A549 (cell line): ENCODE measurements at regions not wholly inside any gene's neighbourhood (a gene's known extent, or its start where the extent isn't known, plus 50 kb on each side); places are given as distances from the start of the nearest gene placed in this dataset.

Experiments used
- ATAC-seq, 2 experiments: fragments of 200-7000 bp in 1 of 2; fragments of >200 bp in 1 of 2; cut with Nextera tagmentation in 1 of 2; cut with Tn5 transposase in 1 of 2; 3 replicates each; pipeline versions ENCODE4 v1.8.0 to v1.9.1; 2018 to 2020; ENCODE audit warnings: mild to moderate bottlenecking in 1 of 2, moderate library complexity in 1 of 2
- CTCF ChIA-PET: fragments of 300-600 bp; sonication (Branson Sonifier 250); formaldehyde crosslinking; extraction: SDS; loops from one replicate; lab custom pipeline; 2021; ENCODE audit warnings: antibody characterized with exemption, inconsistent platforms; lab: Yijun Ruan, JAX
- POLR2A ChIA-PET: fragments of 350-600 bp; formaldehyde crosslinking; extraction: SDS; loops from one replicate; lab custom pipeline; 2021; ENCODE audit warnings: antibody characterized with exemption, inconsistent platforms; lab: Yijun Ruan, JAX
- DNase-seq, 2 experiments: peaks; one replicate each; pipeline versions ENCODE4 v3.0.0 to v3.0.0-alpha.2; 2011 to 2016; ENCODE audit warnings: low read depth in 1 of 2, low spot score in 1 of 2
- FAIRE-seq: peaks from 2 replicates; lab custom pipeline; 2011; peaks lifted over from hg19 to GRCh38; lab: Jason Lieb, UNC
- H3K27ac ChIP-seq, 2 experiments: fragments of >200 bp; sonication (Bioruptor Twin); formaldehyde crosslinking; 3 replicates each; pipeline ENCODE4 v1.5.1; 2016 to 2017
- H3K4me1 ChIP-seq: fragments of >200 bp; sonication (Bioruptor Twin); formaldehyde crosslinking; 3 replicates; pipeline ENCODE4 v1.6.1; 2016
- H3K4me2 ChIP-seq: fragments of >200 bp; sonication (Bioruptor Twin); formaldehyde crosslinking; 3 replicates; pipeline ENCODE4 v1.6.1; 2016
- H3K4me3 ChIP-seq: fragments of >200 bp; sonication (Bioruptor Twin); formaldehyde crosslinking; 3 replicates; pipeline ENCODE4 v1.5.1; 2016
- H3K9me3 ChIP-seq: fragments of >200 bp; sonication (Bioruptor Twin); formaldehyde crosslinking; 3 replicates; pipeline ENCODE4 v1.6.1; 2016
- CBX8 ChIP-seq: fragments of 200-600 bp; sonication (generic); IDR thresholded peaks from 2 replicates; pipeline ENCODE4 v1.6.1; 2016
- CHD2 ChIP-seq: fragments of 150-350 bp; IDR thresholded peaks from 2 replicates; pipeline ENCODE4 v1.6.1; 2014; ENCODE audit warnings: low read length; ENCODE audit not compliant: partially characterized antibody
- CHD4 ChIP-seq: fragments of 200-600 bp; sonication (generic); IDR thresholded peaks from 2 replicates; pipeline ENCODE4 v1.6.1; 2016; ENCODE audit warnings: antibody characterized with exemption, mild to moderate bottlenecking, borderline replicate concordance
- CTCF ChIP-seq: fragments of >200 bp; sonication (Bioruptor Twin); formaldehyde crosslinking; IDR thresholded peaks from 3 replicates; pipeline ENCODE4 v1.5.1; 2016
- EHMT2 ChIP-seq: fragments of 200-600 bp; sonication (generic); IDR thresholded peaks from 2 replicates; pipeline ENCODE4 v1.6.1; 2016; ENCODE audit warnings: antibody characterized with exemption, low read depth, mild to moderate bottlenecking, moderate library complexity
- EP300 ChIP-seq, 2 experiments: fragments of >200 bp; sonication (Bioruptor Twin); formaldehyde crosslinking; IDR thresholded peaks; 2 replicates in 1 of 2; 3 replicates in 1 of 2; pipeline ENCODE4 v1.6.1; 2016 to 2017
- ESRRA ChIP-seq: fragments of 150-350 bp; IDR thresholded peaks from 2 replicates; pipeline ENCODE4 v1.6.1; 2014; ENCODE audit warnings: mild to moderate bottlenecking, low read length, borderline replicate concordance
- FOSB ChIP-seq: fragments of 250-450 bp; sonication (Bioruptor Pico); IDR thresholded peaks from 2 replicates; pipeline ENCODE4 v1.5.0; 2020; ENCODE audit warnings: mild to moderate bottlenecking, moderate library complexity
- FOSL2 ChIP-seq, 2 experiments: fragments of 450-650 bp in 1 of 2; fragments of >200 bp in 1 of 2; sonication (Bioruptor Twin) in 1 of 2; formaldehyde crosslinking; IDR thresholded peaks; 2 replicates each; pipeline versions ENCODE4 v1.5.0 to v1.6.1; 2016 to 2020; ENCODE audit warnings: mild to moderate bottlenecking in 1 of 2, moderate library complexity in 1 of 2
- GATA3 ChIP-seq: IDR thresholded peaks from 2 replicates; pipeline ENCODE4 v1.6.1; 2012; ENCODE audit warnings: borderline replicate concordance
- HDAC2 ChIP-seq: fragments of 200-600 bp; sonication (generic); IDR thresholded peaks from 2 replicates; pipeline ENCODE4 v1.6.1; 2016
- HOXB13 ChIP-seq: fragments of 250-450 bp; sonication (Bioruptor Pico); IDR thresholded peaks from 2 replicates; pipeline ENCODE4 v1.5.0; 2020; ENCODE audit warnings: low read depth, mild to moderate bottlenecking, moderate library complexity
- KDM1A ChIP-seq: fragments of 200-600 bp; sonication (generic); IDR thresholded peaks from 2 replicates; pipeline ENCODE4 v1.6.1; 2016; ENCODE audit warnings: low read depth, mild to moderate bottlenecking
- MAZ ChIP-seq: fragments of 150-350 bp; IDR thresholded peaks from 2 replicates; pipeline ENCODE4 v1.6.1; 2014; ENCODE audit warnings: antibody characterized with exemption, low read depth, low read length, borderline replicate concordance
- NR3C1 ChIP-seq: fragments of >200 bp; sonication (Bioruptor Twin); formaldehyde crosslinking; IDR thresholded peaks from 3 replicates; pipeline ENCODE4 v1.6.1; 2017
- POLR2A ChIP-seq: IDR thresholded peaks from 2 replicates; pipeline ENCODE4 v1.6.1; 2012; ENCODE audit warnings: mild to moderate bottlenecking, low read length
- POLR2AphosphoS2 ChIP-seq: conservative IDR thresholded peaks from 2 replicates; pipeline ENCODE4 v1.6.1; 2012; ENCODE audit warnings: low read length, improper control_type of control experiment, inconsistent platforms
- RARB ChIP-seq: fragments of 250-450 bp; sonication (Bioruptor Pico); IDR thresholded peaks from 2 replicates; pipeline ENCODE4 v1.8.0; 2021; ENCODE audit warnings: mild to moderate bottlenecking, moderate library complexity
- RCOR1 ChIP-seq: fragments of 150-350 bp; IDR thresholded peaks from 2 replicates; pipeline ENCODE4 v1.6.1; 2014; ENCODE audit warnings: antibody characterized with exemption, low read length, low read depth
- RFX5 ChIP-seq: fragments of 450-650 bp; IDR thresholded peaks from 2 replicates; pipeline ENCODE4 v1.7.1; 2014; ENCODE audit warnings: antibody characterized with exemption, mild to moderate bottlenecking, moderate library complexity
- SMC3 ChIP-seq: fragments of >200 bp; sonication (Bioruptor Twin); formaldehyde crosslinking; IDR thresholded peaks from 3 replicates; pipeline ENCODE4 v1.6.1; 2018; ENCODE audit warnings: inconsistent platforms
- TP53 ChIP-seq: fragments of 250-450 bp; sonication (Bioruptor Pico); IDR thresholded peaks from 2 replicates; pipeline ENCODE4 v1.5.0; 2021; ENCODE audit warnings: mild to moderate bottlenecking, moderate library complexity
- ZC3H11A ChIP-seq: fragments of 450-650 bp; IDR thresholded peaks from 2 replicates; pipeline ENCODE4 v1.6.1; 2014; ENCODE audit warnings: antibody characterized with exemption, mild to moderate bottlenecking
- ZFP36 ChIP-seq: fragments of 450-650 bp; IDR thresholded peaks from 2 replicates; pipeline ENCODE4 v1.6.1; 2014; ENCODE audit warnings: borderline replicate concordance; ENCODE audit not compliant: partially characterized antibody
- ZNF302 ChIP-seq: fragments of 250-450 bp; sonication (Bioruptor Pico); IDR thresholded peaks from 2 replicates; pipeline ENCODE4 v1.9.0; 2021; ENCODE audit warnings: inconsistent platforms, mild to moderate bottlenecking, moderate library complexity
- ZSCAN20 ChIP-seq: fragments of 250-450 bp; sonication (Bioruptor Pico); IDR thresholded peaks from 2 replicates; pipeline ENCODE4 v1.8.0; 2022; ENCODE audit warnings: mild to moderate bottlenecking, moderate library complexity
- WGBS: methylation state at CpG from one replicate; pipeline ENCODE4 v1.1.6; 2017; ENCODE audit errors: missing lambda C conversion rate; 5-methylcytosine and 5-hydroxymethylcytosine counted together
- TF ChIP-seq, protein P1 (sequence below): fragments of 250-450 bp; sonication (Bioruptor Pico); IDR thresholded peaks from 2 replicates; pipeline ENCODE4 v1.5.0; 2020; ENCODE audit warnings: low read depth, mild to moderate bottlenecking, moderate library complexity

DNA sequence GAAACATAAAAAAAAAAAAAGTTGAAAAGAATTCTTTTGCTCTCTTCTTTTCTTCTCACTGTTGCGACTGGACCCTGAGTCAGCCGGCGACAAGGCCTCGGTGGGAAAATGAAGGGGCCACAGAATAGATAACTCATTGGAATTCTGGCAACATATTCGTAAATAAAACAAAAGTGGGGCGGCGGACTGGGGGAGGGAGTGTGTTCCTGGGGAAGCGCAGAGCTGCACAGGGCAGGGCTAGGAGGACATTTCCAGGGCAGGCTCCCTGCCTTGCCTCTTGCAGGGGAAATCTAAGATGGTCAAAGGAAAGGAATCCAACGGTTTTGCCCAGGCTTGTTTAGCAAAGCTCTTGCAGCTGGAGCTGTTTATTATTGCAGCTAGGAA is 1042.8 kb upstream of the NR2F2 start:
- Histone ChIP-seq H3K27ac (no peak overlapping the region), H3K4me2 (no peak overlapping the region), H3K9me3 (no peaks in the 10 kb centered on the region), H3K4me3 (no peak overlapping the region)
- no peak for FAIRE-seq
- ChIA-PET POLR2A (no interaction called here), CTCF (interaction anchor here (1.4 to 2.5 kb wide), 2 partner anchors 20 to 28 kb away, joined by 4 to 19 read pairs; no protein-coding TSS in a partner anchor)
- ATAC-seq = no peak; a peak in 1 of 6 replicates
- TF ChIP-seq ZFP36 (no peak), CHD4 (no peak), MAZ (no peak), RCOR1 (no peak), CHD2 (no peak), ZNF302 (CRISPR knock-in tag) (no peak), NR3C1 (no peak), TP53 (no peak), EP300 (IDR thresholded peaks at IDR 0.05) (no peak), GATA3 (no peak), POLR2A (no peak), SMC3 (no peak), CBX8 (no peak), ZC3H11A (no peak), ZSCAN20 (CRISPR knock-in tag) (no peak), FOSL2 (IDR thresholded peaks at IDR 0.05) (no peak), FOSL2 (CRISPR knock-in tag; IDR thresholded peaks at IDR 0.05) (no peak), HDAC2 (no peak), EHMT2 (no peak), ESRRA (no peak)
- TF ChIP-seq, all 56 proteins: peak for 0
- DNase-seq = no peak
- WGBS = 75% methylated on average over 9 of the region's 9 CpGs
- H3K4me1 ChIP-seq = no peaks in the 10 kb centered on the region

GRCh38 chr15:95288626-95289025 is 1041.9 kb upstream of the NR2F2 start:
- DNase-seq = no peak
- no peak overlapping the region for H3K4me3 ChIP-seq
- no peak for ATAC-seq
- H3K9me3 ChIP-seq = no peaks in the 10 kb centered on the region
- TF ChIP-seq CTCF (no peak), POLR2AphosphoS2 (no peak), CBX8 (no peak), NR3C1 (no peak), KDM1A (no peak), RFX5 (no peak), HOXB13 (no peak), RARB (no peak), ESRRA (no peak), ZC3H11A (no peak), FOSB (CRISPR knock-in tag) (no peak)
- TF ChIP-seq, protein P1, sequence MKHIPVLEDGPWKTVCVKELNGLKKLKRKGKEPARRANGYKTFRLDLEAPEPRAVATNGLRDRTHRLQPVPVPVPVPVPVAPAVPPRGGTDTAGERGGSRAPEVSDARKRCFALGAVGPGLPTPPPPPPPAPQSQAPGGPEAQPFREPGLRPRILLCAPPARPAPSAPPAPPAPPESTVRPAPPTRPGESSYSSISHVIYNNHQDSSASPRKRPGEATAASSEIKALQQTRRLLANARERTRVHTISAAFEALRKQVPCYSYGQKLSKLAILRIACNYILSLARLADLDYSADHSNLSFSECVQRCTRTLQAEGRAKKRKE (CRISPR knock-in tag) = no peak
- TF ChIP-seq, all 56 proteins: peak for 0
- WGBS = 79% methylated on average over 1 of the region's 1 CpG
- no peak for FAIRE-seq
- CTCF ChIA-PET = interaction anchor here (1.4 to 2.5 kb wide), 2 partner anchors 21 to 29 kb away, joined by 4 to 19 read pairs; no protein-coding TSS in a partner anchor
- no peak overlapping the region for H3K4me2 ChIP-seq
- no peak overlapping the region for H3K27ac ChIP-seq
- POLR2A ChIA-PET = no interaction called here
- no peaks in the 10 kb centered on the region for H3K4me1 ChIP-seq
